IPS-20b (cell line): ENCODE measurements at regions not wholly inside any gene's neighbourhood (a gene's known extent, or its start where the extent isn't known, plus 50 kb on each side); places are given as distances from the start of the nearest gene placed in this dataset.

Experiments
- H3K27ac ChIP-seq: one replicate; pipeline ENCODE4 v1.5.1; 2013; ENCODE audit warnings: low read length
- H3K27me3 ChIP-seq: 2 replicates; pipeline ENCODE4 v1.6.1; 2013; ENCODE audit warnings: mild to moderate bottlenecking, low read length, inconsistent platforms; ENCODE audit not compliant: insufficient read depth
- H3K36me3 ChIP-seq: 2 replicates; pipeline ENCODE4 v1.6.1; 2013; ENCODE audit warnings: low read depth, mild to moderate bottlenecking, inconsistent platforms, low read length, moderate library complexity; ENCODE audit not compliant: insufficient read depth
- H3K4me1 ChIP-seq: 2 replicates; pipeline ENCODE4 v1.6.1; 2013; ENCODE audit warnings: mild to moderate bottlenecking, control low read depth, inconsistent platforms, low read length, moderate library complexity; ENCODE audit not compliant: insufficient read depth
- H3K4me3 ChIP-seq: 2 replicates; pipeline ENCODE4 v1.5.1; 2013; ENCODE audit warnings: mild to moderate bottlenecking, low read length, inconsistent platforms
- H3K9ac ChIP-seq: 2 replicates; pipeline ENCODE4 v1.6.1; 2013; ENCODE audit warnings: low read depth, mild to moderate bottlenecking, inconsistent platforms, low read length, moderate library complexity
- H3K9me3 ChIP-seq: 2 replicates; pipeline ENCODE4 v1.6.1; 2013; ENCODE audit warnings: mild to moderate bottlenecking, low read depth, low read length, inconsistent platforms; ENCODE audit not compliant: insufficient read depth

DNA sequence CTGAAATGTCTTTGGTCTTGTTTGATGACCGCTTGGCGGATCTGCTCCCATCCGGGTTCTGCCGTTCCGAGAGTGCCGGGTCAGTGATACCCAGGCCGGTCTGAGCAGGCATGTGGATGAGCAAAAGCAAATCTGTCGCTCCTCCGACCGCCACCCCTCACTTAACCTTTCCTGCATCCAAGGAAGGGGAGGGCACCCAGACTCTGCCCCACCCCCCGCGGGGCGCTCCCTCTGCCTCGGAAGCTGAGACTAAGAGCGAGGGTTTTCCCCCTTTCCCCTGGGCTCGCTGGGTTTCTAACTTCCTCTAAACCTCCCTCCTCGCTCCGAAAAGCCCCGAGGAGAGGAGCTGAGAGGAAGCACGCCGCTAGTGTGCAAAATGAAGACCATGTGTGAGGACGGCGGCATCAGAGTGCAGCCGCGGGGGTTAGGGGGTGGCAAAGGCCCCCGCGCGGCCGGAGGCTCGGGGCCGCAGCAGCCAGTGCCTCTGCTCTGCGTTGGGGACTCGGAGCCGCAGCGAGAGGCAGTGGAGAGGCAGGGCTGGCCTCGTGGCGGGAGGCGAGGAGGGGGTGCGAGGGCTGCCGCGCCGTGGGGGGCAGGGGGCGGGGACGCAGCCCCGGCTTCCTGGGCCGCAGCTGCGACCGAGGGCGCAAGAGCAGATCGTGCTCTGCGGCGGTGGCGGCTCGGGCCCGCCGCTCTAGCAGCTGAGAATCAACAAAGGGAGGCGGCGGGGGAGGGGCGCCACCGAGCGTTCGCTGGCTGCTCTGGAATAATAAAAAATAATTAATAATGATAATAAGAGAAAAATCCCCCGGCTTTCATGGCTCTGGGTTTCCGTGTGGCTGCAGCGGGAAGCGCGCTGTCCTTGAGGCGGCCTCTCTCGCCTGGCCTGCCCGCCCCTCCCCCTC lies 55.8 kb upstream of the BCOR start:
- H3K9me3 ChIP-seq = no peaks in the 10 kb centered on the region
- H3K36me3 ChIP-seq = no peaks in the 10 kb centered on the region
- H3K4me1 ChIP-seq = peaks cover 13% of the 10 kb centered on the region; the same call in 1 of the 2 replicates
- H3K27ac ChIP-seq = no peak overlapping the region
- peak overlapping the region; percentile 75; the same call in 1 of the 2 replicates for H3K9ac ChIP-seq
- peaks cover 50% of the 10 kb centered on the region for H3K27me3 ChIP-seq
- peak overlapping the region; percentile 61; the same call in 1 of the 2 replicates for H3K4me3 ChIP-seq

- no peaks in the 10 kb centered on the region for H3K9me3 ChIP-seq
- peak overlapping the region; percentile 75; the same call in 1 of the 2 replicates for H3K9ac ChIP-seq
- H3K4me3 ChIP-seq = peak overlapping the region; percentile 61
- H3K27me3 ChIP-seq = peaks cover 58% of the 10 kb centered on the region
- H3K27ac ChIP-seq = no peak overlapping the region
- H3K4me1 ChIP-seq = peaks cover 13% of the 10 kb centered on the region; the same call in 1 of the 2 replicates
- H3K36me3 ChIP-seq = no peaks in the 10 kb centered on the region
These were observed 55.1 kb upstream of the BCOR start for GRCh38 chrX:40152741-40153344.

DNA sequence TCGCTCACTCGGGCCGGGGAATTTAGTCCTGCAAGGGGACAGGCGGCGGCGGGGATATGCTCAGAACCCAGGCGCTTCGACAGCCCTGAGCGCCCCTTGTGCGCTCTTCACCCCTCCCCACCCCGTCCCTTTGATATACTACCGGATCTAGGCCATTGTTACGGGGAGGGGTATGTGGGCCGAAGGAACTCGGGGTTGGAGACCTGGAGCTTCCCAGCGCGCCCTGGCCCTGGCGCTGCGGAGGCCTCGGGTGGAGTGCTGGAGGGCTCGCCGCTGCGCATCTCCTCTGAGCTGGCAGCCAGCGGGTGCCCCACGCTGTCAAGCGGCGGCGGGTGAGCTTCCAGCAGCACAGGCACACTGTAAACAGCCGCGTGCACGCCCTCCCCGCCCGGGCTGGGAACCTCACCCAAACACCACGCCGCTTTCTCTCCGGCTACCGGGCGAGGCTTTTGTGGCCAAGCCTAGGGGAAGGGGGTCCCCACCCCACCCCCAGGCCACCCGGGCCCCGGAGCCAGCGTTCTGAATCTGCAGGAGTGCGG lies 54.5 kb upstream of the BCOR start:
- Histone ChIP-seq H3K27ac (no peak overlapping the region), H3K4me1 (peaks cover 13% of the 10 kb centered on the region; the same call in 1 of the 2 replicates), H3K9me3 (no peaks in the 10 kb centered on the region), H3K36me3 (no peaks in the 10 kb centered on the region), H3K9ac (peak overlapping the region; percentile 75; the same call in 1 of the 2 replicates), H3K4me3 (peak overlapping the region; percentile 61; the same call in 1 of the 2 replicates), H3K27me3 (peaks cover 64% of the 10 kb centered on the region)

- H3K27ac ChIP-seq = no peak overlapping the region
- peaks cover 71% of the 10 kb centered on the region for H3K27me3 ChIP-seq
- peak overlapping the region; percentile 61; the same call in 1 of the 2 replicates for H3K4me3 ChIP-seq
- peaks cover 16% of the 10 kb centered on the region; the same call in 1 of the 2 replicates for H3K4me1 ChIP-seq
- no peaks in the 10 kb centered on the region for H3K9me3 ChIP-seq
- H3K36me3 ChIP-seq = no peaks in the 10 kb centered on the region
- peak overlapping the region; percentile 75; the same call in 1 of the 2 replicates for H3K9ac ChIP-seq
These were observed 53.7 kb upstream of the BCOR start for GRCh38 chrX:40151211-40152172.

- Histone ChIP-seq H3K4me1 (peaks cover 16% of the 10 kb centered on the region; the same call in 1 of the 2 replicates), H3K27me3 (peaks cover 76% of the 10 kb centered on the region), H3K9ac (no peak overlapping the region), H3K9me3 (no peaks in the 10 kb centered on the region), H3K4me3 (no peak overlapping the region), H3K36me3 (no peaks in the 10 kb centered on the region), H3K27ac (no peak overlapping the region)
These were observed 52.7 kb upstream of the BCOR start for GRCh38 chrX:40150503-40150902.

DNA sequence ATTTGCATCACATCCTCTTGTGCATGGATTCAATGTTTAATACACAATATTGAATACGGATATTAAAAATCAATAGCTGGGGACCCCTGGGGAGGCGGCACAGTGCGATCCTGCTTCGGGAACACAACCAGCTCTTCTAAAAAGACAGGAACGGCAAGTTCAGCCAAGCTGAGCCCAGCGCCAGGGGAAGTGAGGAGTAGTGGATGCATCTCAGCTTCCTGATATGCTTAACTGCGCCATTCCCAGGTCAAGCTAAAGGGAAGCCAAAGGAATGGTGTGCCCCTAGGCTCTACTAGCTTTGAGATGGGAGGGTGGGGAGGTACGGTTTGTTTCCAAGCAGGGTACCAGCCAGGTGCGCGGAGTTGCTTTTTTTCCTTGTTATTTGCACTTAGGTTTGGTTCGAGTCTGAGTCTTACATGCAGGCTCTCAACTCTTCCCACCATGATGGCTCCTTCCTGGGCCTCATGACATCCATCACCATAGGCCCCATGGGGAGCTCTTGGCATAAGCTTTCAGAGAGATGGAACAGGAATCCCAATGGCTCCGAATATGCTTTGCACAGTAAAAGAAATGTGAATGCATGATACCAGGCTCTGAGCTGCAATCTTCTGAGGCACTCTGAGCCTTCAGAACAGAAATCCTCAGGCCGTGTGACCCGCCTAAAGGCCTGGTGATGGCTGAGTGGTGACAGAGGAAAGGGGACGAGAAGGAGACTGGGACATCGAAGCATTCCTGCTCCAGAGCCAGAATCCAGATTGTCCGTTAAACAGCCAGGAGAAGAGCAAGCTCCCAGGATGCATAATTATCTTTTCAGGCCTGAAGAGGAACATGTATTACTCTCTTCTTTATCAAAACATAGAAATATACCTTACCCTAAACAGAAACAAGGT lies 51.8 kb upstream of the BCOR start:
- H3K36me3 ChIP-seq = no peaks in the 10 kb centered on the region
- no peak overlapping the region for H3K9ac ChIP-seq
- H3K4me1 ChIP-seq = peaks cover 16% of the 10 kb centered on the region; the same call in 1 of the 2 replicates
- peak overlapping the region; percentile 72; the same call in 1 of the 2 replicates for H3K4me3 ChIP-seq
- H3K9me3 ChIP-seq = no peaks in the 10 kb centered on the region
- peaks cover 78% of the 10 kb centered on the region for H3K27me3 ChIP-seq
- no peak overlapping the region for H3K27ac ChIP-seq

- Histone ChIP-seq H3K4me1 (peaks cover 20% of the 10 kb centered on the region; the same call in 1 of the 2 replicates), H3K27me3 (peaks cover 86% of the 10 kb centered on the region), H3K9me3 (no peaks in the 10 kb centered on the region), H3K9ac (no peak overlapping the region), H3K36me3 (no peaks in the 10 kb centered on the region), H3K27ac (no peak overlapping the region), H3K4me3 (peak overlapping the region; percentile 72; the same call in 1 of the 2 replicates)
These were observed 50.9 kb upstream of the BCOR start for GRCh38 chrX:40148385-40149285.

DNA sequence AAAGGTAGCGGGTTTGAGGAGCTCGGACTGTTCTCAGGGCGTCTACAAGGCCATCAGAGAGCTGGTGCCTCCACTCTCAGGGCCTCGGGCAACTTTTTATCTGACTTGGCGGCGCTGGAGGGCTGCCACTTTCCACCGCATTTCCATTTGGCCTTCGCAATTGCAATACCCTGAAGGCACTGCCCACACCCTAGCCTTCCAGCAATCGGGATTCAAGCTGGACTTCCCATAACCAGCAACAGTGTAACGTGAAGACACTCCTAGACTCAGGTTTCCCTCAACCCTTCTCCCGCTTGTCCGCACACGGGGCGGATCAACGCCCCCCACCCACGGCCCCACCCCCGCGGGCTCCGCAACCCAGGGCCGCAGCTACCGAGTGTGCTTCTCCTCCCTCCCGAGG lies 50.2 kb upstream of the BCOR start:
- Histone ChIP-seq H3K27me3 (peaks cover 84% of the 10 kb centered on the region), H3K36me3 (no peaks in the 10 kb centered on the region), H3K9ac (no peak overlapping the region), H3K4me1 (peaks cover 23% of the 10 kb centered on the region; the same call in 1 of the 2 replicates), H3K9me3 (no peaks in the 10 kb centered on the region), H3K4me3 (peak overlapping the region; percentile 72; the same call in 1 of the 2 replicates), H3K27ac (no peak overlapping the region)
